ENCODE measurements at regions not wholly inside any gene's neighbourhood (a gene's known extent, or its start where the extent isn't known, plus 50 kb on each side); places are given as distances from the start of the nearest gene placed in this dataset.

GRCh38 chr2:235229236-235229635 lies 264.6 kb upstream of the AGAP1 start:
- no peak overlapping the region for H3K4me2 ChIP-seq (ENCODE audit: insufficient read depth in 1 of 2, low read depth in 2 of 2, low read length in 2 of 2)
- 87% methylated on average over 3 of the region's 3 CpGs; no CpG with 5 or more reads in 1 of the 2 experiments for WGBS, 2 experiments (ENCODE audit: extremely low coverage in 1 of 2, insufficient coverage in 1 of 2, insufficient read length in 1 of 2, insufficient replicate concordance in 2 of 2, low coverage in 1 of 2, low lambda C conversion rate in 2 of 2, missing lambda C conversion rate in 1 of 2)
- H3K79me1 ChIP-seq (ENCODE audit: low read depth, low read length) = no peaks in the 10 kb centered on the region
- no peak overlapping the region for H4K8ac ChIP-seq (ENCODE audit: extremely low read depth, insufficient read depth, low read length)
- no peak overlapping the region for H3K56ac ChIP-seq (replicated peaks; ENCODE audit: insufficient read length, low read depth, low read length)
- DNase-seq (ENCODE audit: low read depth in 1 of 2, low spot score in 2 of 2) = no peak
- H4K91ac ChIP-seq (replicated peaks; ENCODE audit: insufficient read length, low read length) = no peak overlapping the region
- no peaks in the 10 kb centered on the region for H3K23me2 ChIP-seq (ENCODE audit: low read depth, low read length)
- no peak for FAIRE-seq
- no peak overlapping the region for H3K18ac ChIP-seq (ENCODE audit: extremely low read depth, low read length)
- H3K4ac ChIP-seq (replicated peaks; ENCODE audit: insufficient read length, low read depth, low read length) = no peak overlapping the region
- 0 out of 2 replicates have a peak overlapping the region, but pooled peaks have one; percentile 37 for H2BK15ac ChIP-seq (ENCODE audit: low read length)
- H2BK120ac ChIP-seq (replicated peaks; ENCODE audit: low read depth, low read length) = no peak overlapping the region
- H3K79me2 ChIP-seq (ENCODE audit: control insufficient read depth in 1 of 2, insufficient read depth in 2 of 2, low read length in 2 of 2) = no peaks in the 10 kb centered on the region
- no peak overlapping the region for H3K14ac ChIP-seq (ENCODE audit: insufficient read length)
- H3K4me1 ChIP-seq (replicated peaks in 1 of 4; ENCODE audit: control insufficient read depth in 3 of 4, insufficient read depth in 4 of 4, low read length in 3 of 4) = no peaks in the 10 kb centered on the region
- ChIA-PET CTCF (ENCODE audit: partially characterized antibody) (no interaction called here), POLR2A (ENCODE audit: partially characterized antibody) (no interaction called here)
- H3K9me3 ChIP-seq (ENCODE audit: insufficient read depth in 2 of 2, low read depth in 1 of 2, low read length in 1 of 2) = no peaks in the 10 kb centered on the region
- no peak overlapping the region for H2BK5ac ChIP-seq (ENCODE audit: low read depth, low read length)
- H3K27me3 ChIP-seq (replicated peaks in 1 of 4; ENCODE audit: control insufficient read depth in 3 of 4, extremely low read depth in 1 of 4, insufficient read depth in 3 of 4, low read length in 3 of 4) = no peaks in the 10 kb centered on the region
- H3K36me3 ChIP-seq (ENCODE audit: control insufficient read depth in 2 of 4, insufficient read depth in 4 of 4, low read length in 3 of 4) = no peaks in the 10 kb centered on the region
- H3K4me3 ChIP-seq (ENCODE audit: extremely low read depth in 1 of 4, insufficient read depth in 2 of 4, low read depth in 3 of 4, low read length in 4 of 4) = no peak overlapping the region
- H2AK5ac ChIP-seq (ENCODE audit: low read depth, low read length) = no peak overlapping the region
- no peak overlapping the region for H4K5ac ChIP-seq (ENCODE audit: insufficient read length, low read depth, low read length)
- H2AFZ ChIP-seq (ENCODE audit: low read length) = no peak overlapping the region
- no peak overlapping the region for H2BK12ac ChIP-seq (ENCODE audit: low read depth, low read length)
- no peaks in the 10 kb centered on the region for H4K20me1 ChIP-seq (replicated peaks in 1 of 2; ENCODE audit: control insufficient read depth in 1 of 2, insufficient read depth in 2 of 2, low read length in 2 of 2)
- no peak overlapping the region for H2BK20ac ChIP-seq (ENCODE audit: low read length)
- TF ChIP-seq SIRT6 (IDR thresholded peaks at IDR 0.05; ENCODE audit: low read length) = no peak
- TF ChIP-seq KDM1A (IDR thresholded peaks at IDR 0.05; ENCODE audit: borderline replicate concordance, low read length) = no peak
- TF ChIP-seq EGR1 (IDR thresholded peaks at IDR 0.05; ENCODE audit: borderline replicate concordance, low read depth, low read length) = no peak
- no peak for TF ChIP-seq CREB1 (IDR thresholded peaks at IDR 0.05)
- no peak for TF ChIP-seq ASH2L (IDR thresholded peaks at IDR 0.05; ENCODE audit: low read length)
- no peak for TF ChIP-seq YY1 (IDR thresholded peaks at IDR 0.05; ENCODE audit: low read depth, low read length)
- TF ChIP-seq MAFK (IDR thresholded peaks at IDR 0.05; ENCODE audit: low read depth, low read length) = no peak
- no peak for TF ChIP-seq RFX5 (IDR thresholded peaks at IDR 0.05; ENCODE audit: borderline replicate concordance, low read depth, low read length)
- no peak for TF ChIP-seq MAX (IDR thresholded peaks at IDR 0.05)
- TF ChIP-seq SAP30 (IDR thresholded peaks at IDR 0.05; ENCODE audit: insufficient read depth, insufficient replicate concordance, low read length) = no peak
- TF ChIP-seq CHD2 (IDR thresholded peaks at IDR 0.05; ENCODE audit: low read length) = no peak
- no peak overlapping the region for H3K9ac ChIP-seq (replicated peaks in 1 of 4; ENCODE audit: extremely low read depth in 1 of 4, low read depth in 3 of 4, low read length in 3 of 4)
- H3K27ac ChIP-seq (ENCODE audit: low read depth, low read length) = no peak overlapping the region
- H3K23ac ChIP-seq (ENCODE audit: insufficient read length) = no peak overlapping the region
